ENCODE measurements at regions not wholly inside any gene's neighbourhood (a gene's known extent, or its start where the extent isn't known, plus 50 kb on each side); places are given as distances from the start of the nearest gene placed in this dataset.
"Not testable (repeated sequence)": the region's sequence is repeated elsewhere in the genome, so short reads cannot be mapped to it uniquely, and the experiment has no call there.

GRCh38 chr12:19674437-19674836 lies 235.1 kb downstream of the AEBP2 start:
- BruUV-seq (replicated peaks): no TSS peak
- ChIA-PET CTCF (no interaction called here), POLR2A (no interaction called here)
- no peak for ATAC-seq
- DNase-seq (ENCODE audit: low read depth, low spot score): no peak
- in situ Hi-C loops (cut with HindIII; ENCODE audit: low pct_unique_long_range_greater_than_20kb, low sequenced_read_pairs) (no loop called here), intact Hi-C loops (cut with micrococcal nuclease; ENCODE audit: unreplicated experiment) (no loop called here)
- H3K36me3 ChIP-seq (ENCODE audit: control insufficient read depth, insufficient read depth, low read length): no peaks in the 10 kb centered on the region
- no peak for TF ChIP-seq POLR2AphosphoS5 (IDR thresholded peaks at IDR 0.05; ENCODE audit: low read depth, low read length)
- TF ChIP-seq SIN3A (IDR thresholded peaks at IDR 0.05; ENCODE audit: borderline replicate concordance, insufficient read depth, low read depth, low read length): no peak
- TF ChIP-seq CTCF (IDR thresholded peaks at IDR 0.05): no peak
- TF ChIP-seq REST (IDR thresholded peaks at IDR 0.05; ENCODE audit: insufficient read depth in 1 of 2, low read depth in 2 of 2, low read length in 1 of 2): no peak
- TF ChIP-seq TCF7L2 (IDR thresholded peaks at IDR 0.05; ENCODE audit: low read depth, low read length): no peak
- no peaks in the 10 kb centered on the region for H3K9me3 ChIP-seq (ENCODE audit: control insufficient read depth, insufficient read depth, low read depth, low read length)
- no peaks in the 10 kb centered on the region for H3K27me3 ChIP-seq (ENCODE audit: control insufficient read depth, insufficient read depth, low read length)
- H3K4me1 ChIP-seq (ENCODE audit: control insufficient read depth, insufficient read depth, low read length): no peaks in the 10 kb centered on the region
- no peak overlapping the region for H3K4me3 ChIP-seq (ENCODE audit: low read depth in 2 of 2, low read length in 2 of 2)
- no peak overlapping the region for H3K27ac ChIP-seq (ENCODE audit: low read length)

- H3K9me3 ChIP-seq (ENCODE audit: control insufficient read depth, insufficient read depth, low read depth, low read length): no peaks in the 10 kb centered on the region
- no peaks in the 10 kb centered on the region for H3K27me3 ChIP-seq (ENCODE audit: control insufficient read depth, insufficient read depth, low read length)
- no peak for DNase-seq (ENCODE audit: low read depth, low spot score)
- in situ Hi-C loops (cut with HindIII; ENCODE audit: low pct_unique_long_range_greater_than_20kb, low sequenced_read_pairs) (no loop called here), intact Hi-C loops (cut with micrococcal nuclease; ENCODE audit: unreplicated experiment) (no loop called here)
- H3K4me1 ChIP-seq (ENCODE audit: control insufficient read depth, insufficient read depth, low read length): no peaks in the 10 kb centered on the region
- no peaks in the 10 kb centered on the region for H3K36me3 ChIP-seq (ENCODE audit: control insufficient read depth, insufficient read depth, low read length)
- TF ChIP-seq SIN3A (IDR thresholded peaks at IDR 0.05; ENCODE audit: borderline replicate concordance, insufficient read depth, low read depth, low read length): no peak
- no peak for TF ChIP-seq TCF7L2 (IDR thresholded peaks at IDR 0.05; ENCODE audit: low read depth, low read length)
- TF ChIP-seq CTCF (IDR thresholded peaks at IDR 0.05): no peak
- no peak for TF ChIP-seq POLR2AphosphoS5 (IDR thresholded peaks at IDR 0.05; ENCODE audit: low read depth, low read length)
- no TSS peak for BruUV-seq (replicated peaks)
- no peak overlapping the region for H3K4me3 ChIP-seq (ENCODE audit: low read depth in 2 of 2, low read length in 2 of 2)
- ChIA-PET POLR2A (no interaction called here), CTCF (no interaction called here)
- no peak for ATAC-seq
- no peak overlapping the region for H3K27ac ChIP-seq (ENCODE audit: low read length)
These were observed 236.1 kb downstream of the AEBP2 start for GRCh38 chr12:19675361-19675760.

- CTCF ChIA-PET: not testable (repeated sequence)
These were observed 239.2 kb downstream of the AEBP2 start for GRCh38 chr12:19678501-19678900.

More at GRCh38 chr12:19678501-19678900, 239.2 kb downstream of the AEBP2 start:
- H3K36me3 ChIP-seq (ENCODE audit: control insufficient read depth, insufficient read depth, low read length); intact Hi-C loops (cut with micrococcal nuclease; ENCODE audit: unreplicated experiment); H3K27me3 ChIP-seq (ENCODE audit: control insufficient read depth, insufficient read depth, low read length); DNase-seq (ENCODE audit: low read depth, low spot score); ATAC-seq; in situ Hi-C loops (cut with HindIII; ENCODE audit: low pct_unique_long_range_greater_than_20kb, low sequenced_read_pairs); H3K9me3 ChIP-seq (ENCODE audit: control insufficient read depth, insufficient read depth, low read depth, low read length); BruUV-seq (replicated peaks); POLR2A ChIA-PET; H3K4me3 ChIP-seq (ENCODE audit: low read depth in 2 of 2, low read length in 2 of 2); H3K27ac ChIP-seq (ENCODE audit: low read length); H3K4me1 ChIP-seq (ENCODE audit: control insufficient read depth, insufficient read depth, low read length): not testable (repeated sequence)
